DOHH2 (cell line): ENCODE measurements at regions not wholly inside any gene's neighbourhood (a gene's known extent, or its start where the extent isn't known, plus 50 kb on each side); places are given as distances from the start of the nearest gene placed in this dataset.

Experiments
- EZH2phosphoT487 ChIP-seq: fragments of 200-600 bp; sonication (generic); IDR thresholded peaks from 2 replicates; pipeline ENCODE4 v1.6.1; 2017; ENCODE audit warnings: borderline replicate concordance, mild to moderate bottlenecking, antibody characterized with exemption, low read length, moderate library complexity, mixed read lengths
- TF ChIP-seq, protein P1 (sequence below): fragments of 200-600 bp; sonication (generic); IDR thresholded peaks from one replicate; pipeline ENCODE4 v1.5.1; 2014; ENCODE audit warnings: antibody characterized with exemption, mild to moderate bottlenecking, low read depth, low read length; ENCODE audit not compliant: poor library complexity, severe bottlenecking

DNA sequence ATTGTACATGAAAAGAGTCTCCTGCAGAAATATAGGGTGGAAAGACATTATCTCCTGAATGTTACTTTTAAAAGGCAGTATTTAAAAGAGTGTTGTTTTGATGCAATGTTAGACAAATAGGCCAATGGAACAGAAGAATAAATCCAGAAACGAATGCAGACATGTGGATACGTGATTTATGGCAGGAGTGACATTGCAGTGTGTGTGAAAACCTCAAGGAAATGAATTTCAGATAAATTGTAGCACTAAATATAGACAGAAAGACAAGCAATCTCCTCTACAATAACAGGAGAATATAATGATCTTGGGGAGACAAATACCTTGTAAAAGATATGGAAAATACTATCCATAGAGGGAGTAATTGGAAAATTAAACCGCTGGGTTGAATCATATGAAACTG lies 387.8 kb upstream of the CHRM3 start:
- TF ChIP-seq, protein P1, sequence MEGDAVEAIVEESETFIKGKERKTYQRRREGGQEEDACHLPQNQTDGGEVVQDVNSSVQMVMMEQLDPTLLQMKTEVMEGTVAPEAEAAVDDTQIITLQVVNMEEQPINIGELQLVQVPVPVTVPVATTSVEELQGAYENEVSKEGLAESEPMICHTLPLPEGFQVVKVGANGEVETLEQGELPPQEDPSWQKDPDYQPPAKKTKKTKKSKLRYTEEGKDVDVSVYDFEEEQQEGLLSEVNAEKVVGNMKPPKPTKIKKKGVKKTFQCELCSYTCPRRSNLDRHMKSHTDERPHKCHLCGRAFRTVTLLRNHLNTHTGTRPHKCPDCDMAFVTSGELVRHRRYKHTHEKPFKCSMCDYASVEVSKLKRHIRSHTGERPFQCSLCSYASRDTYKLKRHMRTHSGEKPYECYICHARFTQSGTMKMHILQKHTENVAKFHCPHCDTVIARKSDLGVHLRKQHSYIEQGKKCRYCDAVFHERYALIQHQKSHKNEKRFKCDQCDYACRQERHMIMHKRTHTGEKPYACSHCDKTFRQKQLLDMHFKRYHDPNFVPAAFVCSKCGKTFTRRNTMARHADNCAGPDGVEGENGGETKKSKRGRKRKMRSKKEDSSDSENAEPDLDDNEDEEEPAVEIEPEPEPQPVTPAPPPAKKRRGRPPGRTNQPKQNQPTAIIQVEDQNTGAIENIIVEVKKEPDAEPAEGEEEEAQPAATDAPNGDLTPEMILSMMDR = no peak
- TF ChIP-seq EZH2phosphoT487 = no peak
